ENCODE measurements at regions not wholly inside any gene's neighbourhood (a gene's known extent, or its start where the extent isn't known, plus 50 kb on each side); places are given as distances from the start of the nearest gene placed in this dataset.

DNA sequence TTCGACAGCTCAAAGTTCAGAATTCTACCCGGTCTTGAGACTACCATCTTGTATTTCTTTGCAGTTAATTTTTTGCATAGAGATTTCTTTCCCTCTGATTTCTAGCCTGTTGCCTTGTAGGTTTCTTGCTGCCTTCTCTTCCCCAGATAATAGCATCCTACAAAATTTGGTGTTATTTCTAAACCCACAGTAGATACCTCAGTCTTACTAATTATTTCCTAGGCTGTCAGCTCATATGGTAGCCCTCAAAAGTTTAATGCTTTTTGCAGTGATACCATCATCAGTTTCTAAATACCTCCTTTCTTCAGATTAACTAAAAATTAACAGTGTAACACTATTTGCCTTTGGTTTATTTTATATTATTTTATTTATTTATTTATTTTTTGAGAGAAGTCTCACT lies 61.9 kb upstream of the TMPO start:
- DNase-seq, result no peak

DNA sequence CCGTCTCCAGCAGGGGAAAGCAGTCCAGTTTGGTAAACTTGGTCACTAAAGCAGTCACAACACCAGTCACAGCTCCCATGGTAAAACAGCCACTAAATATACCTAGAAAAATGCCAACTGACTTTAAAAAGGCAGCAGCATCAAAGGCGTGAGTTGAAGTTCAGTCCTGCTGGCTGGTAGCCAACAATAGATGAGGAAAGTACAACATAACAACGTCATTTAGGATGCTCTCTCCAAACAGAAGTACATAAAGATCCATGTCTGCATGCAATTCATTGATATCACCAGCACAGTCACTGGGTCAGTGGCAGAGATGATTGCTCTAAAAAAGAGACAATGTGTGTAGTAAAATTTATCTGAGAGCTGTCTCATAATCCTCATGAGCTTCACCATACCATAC lies 59.3 kb upstream of the TMPO start:
- no peak for DNase-seq

DNA sequence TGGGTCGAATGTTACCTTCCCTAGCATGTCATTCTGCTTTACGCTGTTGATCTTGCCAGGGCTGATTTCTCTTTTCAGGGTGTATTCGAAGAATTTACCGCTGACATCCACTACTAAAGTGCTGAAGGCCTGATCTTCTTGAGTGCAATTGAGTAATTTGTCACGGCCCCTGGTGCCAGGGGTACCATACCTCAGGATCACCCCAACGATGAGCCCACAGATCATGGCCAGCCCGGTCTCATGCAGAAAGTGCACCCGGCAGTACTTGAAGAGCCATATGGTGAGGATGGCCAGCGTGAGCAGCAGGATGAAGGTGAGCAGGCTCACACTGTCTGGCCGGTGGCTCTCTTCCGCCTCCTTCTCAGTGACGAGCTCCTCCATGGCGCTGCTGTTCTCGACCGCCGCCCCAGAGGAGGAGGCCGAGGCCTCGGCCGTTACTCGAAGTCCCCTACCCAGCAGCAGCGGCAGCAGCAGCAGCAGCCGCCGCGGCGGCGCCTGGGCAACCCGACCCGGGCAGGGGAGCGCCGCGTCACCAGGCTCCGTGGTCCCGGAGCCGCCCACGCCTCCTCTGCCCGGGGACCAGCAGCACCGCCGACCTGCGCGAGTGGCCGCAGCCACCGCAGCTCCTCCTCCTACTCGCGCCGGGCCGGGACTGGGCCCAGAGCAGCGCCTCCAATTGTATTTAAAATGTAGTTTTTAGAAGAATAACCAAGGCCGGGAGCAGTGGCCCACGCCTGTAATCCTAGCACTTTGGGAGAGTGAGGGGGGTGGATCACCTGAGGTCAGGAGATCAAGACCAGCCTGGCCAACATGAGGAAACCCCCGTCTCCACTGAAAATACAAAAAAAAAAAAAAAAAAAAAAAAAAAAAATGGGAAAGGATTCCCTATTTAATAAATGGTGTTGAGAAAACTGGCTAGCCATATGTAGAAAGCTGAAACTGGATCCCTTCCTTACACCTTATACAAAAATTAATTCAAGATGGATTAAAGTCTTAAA lies 58.5 kb upstream of the TMPO start:
- DNase-seq, result no peak

DNA sequence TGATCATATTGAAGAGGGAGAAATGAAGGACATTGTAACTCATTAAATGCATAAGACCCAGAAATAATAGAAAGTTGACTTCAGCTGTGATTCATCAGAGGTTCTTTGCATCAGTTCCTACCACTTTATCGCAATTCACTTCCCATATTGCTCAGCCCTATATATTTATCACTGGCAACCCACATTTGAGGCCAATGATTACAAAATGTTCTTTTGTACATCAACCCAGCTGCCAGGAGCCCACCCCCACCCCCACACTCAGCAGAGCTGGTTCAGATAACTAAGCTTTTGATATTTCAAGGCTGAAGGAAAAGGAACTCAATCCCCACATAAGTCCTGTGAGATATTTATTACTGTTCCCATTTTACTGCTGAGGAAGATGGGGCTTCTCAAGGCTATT lies 51.2 kb upstream of the TMPO start:
- DNase-seq, result no peak

DNA sequence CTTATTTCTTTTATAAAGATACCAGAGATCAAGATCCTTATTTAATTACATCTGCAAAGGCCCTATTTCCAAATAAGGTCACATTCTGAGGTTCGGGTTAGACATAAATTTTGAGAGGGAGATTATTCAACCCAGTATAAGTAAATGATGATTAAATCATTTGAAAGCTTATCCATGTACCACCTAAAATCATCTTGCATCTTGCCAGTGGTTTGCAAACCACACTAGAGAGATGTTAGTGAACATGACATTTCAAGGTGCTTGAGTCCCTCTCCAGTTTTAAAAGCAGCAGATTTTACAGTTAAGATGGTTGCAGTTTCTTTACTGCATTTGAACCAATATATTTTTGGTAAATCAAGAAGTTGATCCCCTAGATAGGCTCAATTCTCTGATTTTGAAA lies 49.9 kb upstream of the TMPO start:
- DNase-seq, result no peak

All from activated T-cell treated with anti-CD3 and anti-CD28 coated beads for 4 hours (primary cell).